ENCODE measurements at regions not wholly inside any gene's neighbourhood (a gene's known extent, or its start where the extent isn't known, plus 50 kb on each side); places are given as distances from the start of the nearest gene placed in this dataset.

DNA sequence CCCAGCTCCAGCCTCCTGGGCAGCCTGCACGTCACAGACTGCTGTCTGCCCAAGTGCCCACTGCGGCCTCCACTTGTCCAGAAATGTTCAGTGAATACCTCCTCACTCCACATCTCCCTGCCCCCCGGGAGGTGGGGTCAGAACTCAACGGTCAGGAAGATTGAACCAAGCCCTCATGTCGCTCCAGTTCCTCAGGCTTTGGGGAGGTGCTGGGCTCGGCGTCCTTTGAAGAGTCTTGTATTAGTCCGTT, 82.4 kb upstream of the LRPAP1 start (continued):
- TF ChIP-seq, protein P1, sequence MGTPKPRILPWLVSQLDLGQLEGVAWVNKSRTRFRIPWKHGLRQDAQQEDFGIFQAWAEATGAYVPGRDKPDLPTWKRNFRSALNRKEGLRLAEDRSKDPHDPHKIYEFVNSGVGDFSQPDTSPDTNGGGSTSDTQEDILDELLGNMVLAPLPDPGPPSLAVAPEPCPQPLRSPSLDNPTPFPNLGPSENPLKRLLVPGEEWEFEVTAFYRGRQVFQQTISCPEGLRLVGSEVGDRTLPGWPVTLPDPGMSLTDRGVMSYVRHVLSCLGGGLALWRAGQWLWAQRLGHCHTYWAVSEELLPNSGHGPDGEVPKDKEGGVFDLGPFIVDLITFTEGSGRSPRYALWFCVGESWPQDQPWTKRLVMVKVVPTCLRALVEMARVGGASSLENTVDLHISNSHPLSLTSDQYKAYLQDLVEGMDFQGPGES (IDR thresholded peaks at IDR 0.05; ENCODE audit: low read depth, low read length): no peak

DNA sequence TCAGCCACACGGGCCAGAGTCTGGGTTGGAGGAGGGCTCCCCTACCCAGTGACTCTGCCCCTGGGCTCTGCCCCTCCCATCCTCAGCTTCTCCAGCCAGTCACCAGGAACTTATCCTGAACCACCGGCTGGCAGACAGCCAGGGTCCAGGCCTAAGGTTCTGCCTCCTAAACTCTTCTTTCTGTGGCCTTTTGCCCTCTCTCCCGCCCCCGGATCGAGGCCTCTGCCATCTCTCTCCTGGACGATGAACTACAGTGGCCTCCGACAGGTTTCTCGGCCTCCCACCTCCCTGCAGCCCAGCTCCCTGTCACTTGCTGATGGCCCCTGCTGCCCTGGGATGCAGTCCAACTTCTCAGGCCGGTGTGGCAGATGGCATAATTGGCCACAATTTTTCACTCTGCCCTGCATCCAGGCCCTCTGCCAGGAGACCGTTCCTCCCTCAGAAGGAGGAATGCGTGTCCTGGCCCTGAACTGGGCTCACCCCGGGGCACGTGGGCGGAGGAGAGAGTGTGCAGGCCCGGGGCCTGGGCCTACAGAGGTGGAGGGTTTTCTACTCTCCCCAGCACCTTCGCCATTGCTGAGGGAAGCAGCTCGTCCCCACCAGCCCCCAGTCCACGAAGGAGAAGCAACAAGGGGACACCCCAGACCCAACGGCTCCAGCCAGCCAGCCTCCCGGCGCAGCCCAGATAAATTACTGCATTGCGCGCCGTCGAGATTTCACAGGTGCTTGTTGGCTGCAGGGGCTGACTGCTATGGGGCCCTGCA, 81.9 kb upstream of the LRPAP1 start:
- H3K27ac ChIP-seq (ENCODE audit: low read depth in 2 of 2, low read length in 1 of 2): peak overlapping the region in 1 of 2 experiments; percentile 95; a peak in 2 of 4 replicates
- no peak overlapping the region for H3K9ac ChIP-seq
- H3K4me1 ChIP-seq (ENCODE audit: control insufficient read depth in 1 of 2, insufficient read depth in 2 of 2, low read depth in 1 of 2, low read length in 1 of 2): peaks cover 0 to 42% of the 10 kb centered on the region in 2 experiments; a peak in 1 of 4 replicates
- H3K4me3 ChIP-seq (ENCODE audit: low read depth in 2 of 2, low read length in 1 of 2): no peak overlapping the region
- no peaks in the 10 kb centered on the region for H3K79me2 ChIP-seq (ENCODE audit: insufficient read depth)
- ChIA-PET POLR2A (interaction anchor here (0.6 to 1.2 kb wide), 3 partner anchors 94 to 807 kb away, joined by 3 read pairs; no protein-coding TSS in a partner anchor), CTCF (interaction anchor here (0.9 kb wide), 1 partner anchor 94 kb away, joined by 3 read pairs; no protein-coding TSS in a partner anchor)
- H4K20me1 ChIP-seq (ENCODE audit: insufficient read depth): no peaks in the 10 kb centered on the region
- H3K9me3 ChIP-seq: no peaks in the 10 kb centered on the region
- no peaks in the 10 kb centered on the region for H3F3A ChIP-seq (replicated peaks; ENCODE audit: insufficient read depth)
- H3K36me3 ChIP-seq (replicated peaks in 1 of 2; ENCODE audit: control insufficient read depth in 1 of 2, insufficient read depth in 2 of 2, low read length in 1 of 2): no peaks in the 10 kb centered on the region
- H3K27me3 ChIP-seq (ENCODE audit: insufficient read depth): no peaks in the 10 kb centered on the region
- peak; percentile 86 for DNase-seq
- no peak overlapping the region for H2AFZ ChIP-seq (ENCODE audit: low read depth)
- no peak for TF ChIP-seq ZBTB33 (IDR thresholded peaks at IDR 0.05; ENCODE audit: borderline replicate concordance, low read depth)
- TF ChIP-seq EZH2phosphoT487 (IDR thresholded peaks at IDR 0.05; ENCODE audit: borderline replicate concordance, low read depth): no peak
- TF ChIP-seq CHD2 (IDR thresholded peaks at IDR 0.05; ENCODE audit: low read length, partially characterized antibody): peak; percentile 68
- TF ChIP-seq ELF1 (IDR thresholded peaks at IDR 0.05): no peak
- peak; percentile 10; the same call in 1 of the 2 replicates for TF ChIP-seq RAD21 (IDR thresholded peaks at IDR 0.05; ENCODE audit: low read length)
- TF ChIP-seq EP300 (IDR thresholded peaks at IDR 0.05; ENCODE audit: borderline replicate concordance in 1 of 2, low read depth in 1 of 2, low read length in 1 of 2): peak in 1 of 2 experiments; percentile 63; a peak in 2 of 4 replicates
- peak; percentile 82; the same call in 1 of the 2 replicates for TF ChIP-seq MXI1 (IDR thresholded peaks at IDR 0.05; ENCODE audit: low read depth, low read length)
- TF ChIP-seq RCOR1 (IDR thresholded peaks at IDR 0.05; ENCODE audit: low read length): peak; percentile 89
- TF ChIP-seq FOSL2 (IDR thresholded peaks at IDR 0.05; ENCODE audit: borderline replicate concordance, low read depth): no peak
- peak; percentile 18; the same call in 1 of the 2 replicates for TF ChIP-seq SMC3 (IDR thresholded peaks at IDR 0.05; ENCODE audit: low read depth, low read length)
- TF ChIP-seq, protein P2, sequence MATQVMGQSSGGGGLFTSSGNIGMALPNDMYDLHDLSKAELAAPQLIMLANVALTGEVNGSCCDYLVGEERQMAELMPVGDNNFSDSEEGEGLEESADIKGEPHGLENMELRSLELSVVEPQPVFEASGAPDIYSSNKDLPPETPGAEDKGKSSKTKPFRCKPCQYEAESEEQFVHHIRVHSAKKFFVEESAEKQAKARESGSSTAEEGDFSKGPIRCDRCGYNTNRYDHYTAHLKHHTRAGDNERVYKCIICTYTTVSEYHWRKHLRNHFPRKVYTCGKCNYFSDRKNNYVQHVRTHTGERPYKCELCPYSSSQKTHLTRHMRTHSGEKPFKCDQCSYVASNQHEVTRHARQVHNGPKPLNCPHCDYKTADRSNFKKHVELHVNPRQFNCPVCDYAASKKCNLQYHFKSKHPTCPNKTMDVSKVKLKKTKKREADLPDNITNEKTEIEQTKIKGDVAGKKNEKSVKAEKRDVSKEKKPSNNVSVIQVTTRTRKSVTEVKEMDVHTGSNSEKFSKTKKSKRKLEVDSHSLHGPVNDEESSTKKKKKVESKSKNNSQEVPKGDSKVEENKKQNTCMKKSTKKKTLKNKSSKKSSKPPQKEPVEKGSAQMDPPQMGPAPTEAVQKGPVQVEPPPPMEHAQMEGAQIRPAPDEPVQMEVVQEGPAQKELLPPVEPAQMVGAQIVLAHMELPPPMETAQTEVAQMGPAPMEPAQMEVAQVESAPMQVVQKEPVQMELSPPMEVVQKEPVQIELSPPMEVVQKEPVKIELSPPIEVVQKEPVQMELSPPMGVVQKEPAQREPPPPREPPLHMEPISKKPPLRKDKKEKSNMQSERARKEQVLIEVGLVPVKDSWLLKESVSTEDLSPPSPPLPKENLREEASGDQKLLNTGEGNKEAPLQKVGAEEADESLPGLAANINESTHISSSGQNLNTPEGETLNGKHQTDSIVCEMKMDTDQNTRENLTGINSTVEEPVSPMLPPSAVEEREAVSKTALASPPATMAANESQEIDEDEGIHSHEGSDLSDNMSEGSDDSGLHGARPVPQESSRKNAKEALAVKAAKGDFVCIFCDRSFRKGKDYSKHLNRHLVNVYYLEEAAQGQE (IDR thresholded peaks at IDR 0.05; ENCODE audit: low read depth, low read length): no peak
- TF ChIP-seq USF2 (IDR thresholded peaks at IDR 0.05; ENCODE audit: borderline replicate concordance, low read depth, low read length): no peak
- TF ChIP-seq, protein P3, sequence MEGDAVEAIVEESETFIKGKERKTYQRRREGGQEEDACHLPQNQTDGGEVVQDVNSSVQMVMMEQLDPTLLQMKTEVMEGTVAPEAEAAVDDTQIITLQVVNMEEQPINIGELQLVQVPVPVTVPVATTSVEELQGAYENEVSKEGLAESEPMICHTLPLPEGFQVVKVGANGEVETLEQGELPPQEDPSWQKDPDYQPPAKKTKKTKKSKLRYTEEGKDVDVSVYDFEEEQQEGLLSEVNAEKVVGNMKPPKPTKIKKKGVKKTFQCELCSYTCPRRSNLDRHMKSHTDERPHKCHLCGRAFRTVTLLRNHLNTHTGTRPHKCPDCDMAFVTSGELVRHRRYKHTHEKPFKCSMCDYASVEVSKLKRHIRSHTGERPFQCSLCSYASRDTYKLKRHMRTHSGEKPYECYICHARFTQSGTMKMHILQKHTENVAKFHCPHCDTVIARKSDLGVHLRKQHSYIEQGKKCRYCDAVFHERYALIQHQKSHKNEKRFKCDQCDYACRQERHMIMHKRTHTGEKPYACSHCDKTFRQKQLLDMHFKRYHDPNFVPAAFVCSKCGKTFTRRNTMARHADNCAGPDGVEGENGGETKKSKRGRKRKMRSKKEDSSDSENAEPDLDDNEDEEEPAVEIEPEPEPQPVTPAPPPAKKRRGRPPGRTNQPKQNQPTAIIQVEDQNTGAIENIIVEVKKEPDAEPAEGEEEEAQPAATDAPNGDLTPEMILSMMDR (IDR thresholded peaks at IDR 0.05): no peak
- TF ChIP-seq MAX (IDR thresholded peaks at IDR 0.05; ENCODE audit: low read depth): no peak
- TF ChIP-seq RXRA (IDR thresholded peaks at IDR 0.05; ENCODE audit: borderline replicate concordance, low read depth): no peak
- no peak for TF ChIP-seq TEAD4 (IDR thresholded peaks at IDR 0.05; ENCODE audit: borderline replicate concordance, insufficient read depth)
- TF ChIP-seq FOXJ3 (CRISPR knock-in tag; IDR thresholded peaks at IDR 0.05): peak; percentile 84; the same call in 1 of the 2 replicates
- WGBS (ENCODE audit: low lambda C conversion rate): 6% methylated on average over 13 of the region's 25 CpGs
- H3K9me2 ChIP-seq: no peaks in the 10 kb centered on the region
- H3K4me2 ChIP-seq: no peak overlapping the region
